ENCODE measurements at regions not wholly inside any gene's neighbourhood (a gene's known extent, or its start where the extent isn't known, plus 50 kb on each side); places are given as distances from the start of the nearest gene placed in this dataset.

- no peak for DNase-seq (ENCODE audit: low read depth)
Observed at GRCh38 chr13:105207572-105208293, 1327.7 kb downstream of the EFNB2 start.

- DNase-seq (ENCODE audit: low read depth), result no peak
Observed at GRCh38 chr13:105202354-105202753, 1333.1 kb downstream of the EFNB2 start.

GRCh38 chr13:105201351-105201750 is 1334.1 kb downstream of the EFNB2 start:
- no peak for DNase-seq (ENCODE audit: low read depth)

GRCh38 chr13:105200181-105200580 is 1335.3 kb downstream of the EFNB2 start:
- DNase-seq (ENCODE audit: low read depth), result no peak

GRCh38 chr13:105196052-105196451 is 1339.4 kb downstream of the EFNB2 start:
- DNase-seq (ENCODE audit: low read depth), result no peak

GRCh38 chr13:105193026-105193425 is 1342.4 kb downstream of the EFNB2 start:
- no peak for DNase-seq (ENCODE audit: low read depth)

GRCh38 chr13:105184201-105184600 is 1351.3 kb downstream of the EFNB2 start:
- no peak for DNase-seq (ENCODE audit: low read depth)

GRCh38 chr13:105177265-105177900 is 1358.1 kb downstream of the EFNB2 start:
- DNase-seq (ENCODE audit: low read depth), result no peak

- DNase-seq (ENCODE audit: low read depth), result no peak
Observed at GRCh38 chr13:105170438-105170837, 1365.0 kb downstream of the EFNB2 start.

GRCh38 chr13:105168295-105168694 is 1367.2 kb downstream of the EFNB2 start:
- DNase-seq (ENCODE audit: low read depth), result no peak

GRCh38 chr13:105167385-105167784 is 1368.1 kb downstream of the EFNB2 start:
- DNase-seq (ENCODE audit: low read depth), result no peak

GRCh38 chr13:105165449-105166125 is 1369.9 kb downstream of the EFNB2 start:
- no peak for DNase-seq (ENCODE audit: low read depth)

- DNase-seq (ENCODE audit: low read depth), result no peak
Observed at GRCh38 chr13:105159841-105160240, 1375.6 kb downstream of the EFNB2 start.

GRCh38 chr13:105153611-105154010 is 1381.9 kb downstream of the EFNB2 start:
- DNase-seq (ENCODE audit: low read depth), result no peak

GRCh38 chr13:105151639-105152038 is 1383.8 kb downstream of the EFNB2 start:
- DNase-seq (ENCODE audit: low read depth), result no peak

- no peak for DNase-seq (ENCODE audit: low read depth)
Observed at GRCh38 chr13:105147461-105147860, 1388.0 kb downstream of the EFNB2 start.

- no peak for DNase-seq (ENCODE audit: low read depth)
Observed at GRCh38 chr13:105144936-105145335, 1390.5 kb downstream of the EFNB2 start.

- no peak for DNase-seq (ENCODE audit: low read depth)
Observed at GRCh38 chr13:105144020-105144419, 1391.4 kb downstream of the EFNB2 start.

GRCh38 chr13:105142556-105142955 is 1392.9 kb downstream of the EFNB2 start:
- DNase-seq (ENCODE audit: low read depth), result no peak

GRCh38 chr13:105139380-105140285 is 1395.8 kb downstream of the EFNB2 start:
- DNase-seq (ENCODE audit: low read depth), result peak; percentile 34

GRCh38 chr13:105139048-105139379 is 1396.4 kb downstream of the EFNB2 start:
- DNase-seq (ENCODE audit: low read depth), result no peak

All from activated T-helper 1 cell treated with Interleukin-2 at 50 U/mL for 16 hours (primary cell).